HCT116 (cell line): ENCODE measurements at regions not wholly inside any gene's neighbourhood (a gene's known extent, or its start where the extent isn't known, plus 50 kb on each side); places are given as distances from the start of the nearest gene placed in this dataset.

Source experiments
- ATAC-seq: fragments of 200-7000 bp; cut with Tn5 transposase; 2 replicates; pipeline ENCODE4 v1.9.1; 2020; ENCODE audit warnings: mild to moderate bottlenecking, moderate library complexity
- BruUV-seq: library from RNA; stranded (reverse); fragments of 400-500 nt; replicated peaks from 2 replicates; lab custom pipeline; 2021; lab: Mats Ljungman, UMichigan
- CTCF ChIA-PET: fragments of 300-600 bp; sonication (Branson Sonifier 250); formaldehyde crosslinking; loops from one replicate; lab custom pipeline; 2021; ENCODE audit warnings: antibody characterized with exemption; lab: Charles Lee
- POLR2A ChIA-PET: fragments of 300-600, 350-600 bp; sonication (Branson Sonifier 250); formaldehyde crosslinking; loops from one replicate; lab custom pipeline; 2021; ENCODE audit warnings: antibody characterized with exemption; lab: Charles Lee
- RAD21 ChIA-PET, 2 experiments: fragments of 300-600 bp; sonication (Branson Sonifier 250); formaldehyde crosslinking; loops; one replicate each; lab custom pipeline; 2023; ENCODE audit warnings: low total read pairs in 2 of 2; ENCODE audit not compliant: uncharacterized antibody in 2 of 2, unreplicated experiment in 2 of 2, low non-redundant PET in 1 of 2; lab: Charles Lee
- DNase-seq: peaks from one replicate; pipeline ENCODE4 v3.0.0-alpha.2; 2010; ENCODE audit warnings: low read depth, low spot score
- H2AFZ ChIP-seq: fragments of 200-600 bp; shearing (Covaris generic), sonication (generic); 2 replicates; pipeline ENCODE4 v1.6.1; 2017; ENCODE audit warnings: low read depth, mixed run types, mixed read lengths, antibody characterized with exemption, low read length; ENCODE audit not compliant: poor library complexity, severe bottlenecking
- H3K27ac ChIP-seq: 2 replicates; pipeline ENCODE4 v1.5.1; 2012; ENCODE audit warnings: low read depth, low read length
- H3K27me3 ChIP-seq: fragments of 200-600 bp; sonication (generic); 2 replicates; pipeline ENCODE4 v1.6.1; 2016; ENCODE audit warnings: mixed run types, low read length, mixed read lengths; ENCODE audit not compliant: insufficient read depth
- H3K36me3 ChIP-seq, 2 experiments: fragments of 200-500 bp in 1 of 2; fragments of 200-600 bp in 1 of 2; sonication (Bioruptor generic) in 1 of 2; sonication (generic) in 1 of 2; 2 replicates each; pipeline versions ENCODE4 v1.5.1 to v1.6.1; 2014 to 2016; ENCODE audit warnings: low read length in 2 of 2, inconsistent platforms in 1 of 2, mixed read lengths in 1 of 2, mixed run types in 1 of 2; ENCODE audit not compliant: insufficient read depth in 2 of 2, control insufficient read depth in 1 of 2
- H3K4me1 ChIP-seq, 2 experiments: fragments of 200-600 bp in 1 of 2; sonication (generic) in 1 of 2; 2 replicates each; pipeline versions ENCODE4 v1.5.1 to v1.6.1; 2012 to 2017; ENCODE audit warnings: low read length in 2 of 2, inconsistent platforms in 1 of 2, mild to moderate bottlenecking in 1 of 2, mixed read lengths in 1 of 2, mixed run types in 1 of 2, moderate library complexity in 1 of 2; ENCODE audit not compliant: insufficient read depth in 2 of 2, control insufficient read depth in 1 of 2
- H3K4me2 ChIP-seq: fragments of 200-600 bp; sonication (generic); 2 replicates; pipeline ENCODE4 v1.6.1; 2017; ENCODE audit warnings: mixed run types, low read length, mixed read lengths
- H3K4me3 ChIP-seq, 2 experiments: fragments of 200-600 bp in 1 of 2; sonication (generic) in 1 of 2; replicated peaks in 1 of 2; 2 replicates each; pipeline ENCODE4 v1.5.1; 2011 to 2016; ENCODE audit warnings: low read length in 2 of 2, control low read depth in 1 of 2, low read depth in 1 of 2, mild to moderate bottlenecking in 1 of 2, mixed read lengths in 1 of 2, mixed run types in 1 of 2
- H3K79me2 ChIP-seq: fragments of 200-600 bp; sonication (generic); 2 replicates; pipeline ENCODE4 v1.6.1; 2017; ENCODE audit warnings: mild to moderate bottlenecking, mixed run types, low read length, moderate library complexity, mixed read lengths; ENCODE audit not compliant: insufficient read depth
- H3K9ac ChIP-seq: fragments of 200-600 bp; sonication (generic); 2 replicates; pipeline ENCODE4 v1.6.1; 2016; ENCODE audit warnings: low read length, mixed read lengths
- H3K9me2 ChIP-seq: fragments of 200-600 bp; sonication (generic), shearing (Covaris generic); 2 replicates; pipeline ENCODE4 v1.6.1; 2017; ENCODE audit warnings: mixed run types, mild to moderate bottlenecking, moderate library complexity; ENCODE audit not compliant: insufficient read depth
- H3K9me3 ChIP-seq, 2 experiments: fragments of 200-500 bp in 1 of 2; fragments of 200-600 bp in 1 of 2; sonication (Bioruptor generic) in 1 of 2; sonication (generic) in 1 of 2; 2 replicates each; pipeline ENCODE4 v1.6.1; 2014 to 2017; ENCODE audit warnings: low read length in 2 of 2, mixed read lengths in 2 of 2, inconsistent platforms in 1 of 2, low read depth in 1 of 2, mild to moderate bottlenecking in 1 of 2, mixed run types in 1 of 2, moderate library complexity in 1 of 2; ENCODE audit not compliant: control insufficient read depth in 1 of 2, insufficient read depth in 1 of 2
- H4K20me1 ChIP-seq: fragments of 200-600 bp; sonication (generic), shearing (Covaris generic); 2 replicates; pipeline ENCODE4 v1.6.1; 2017; ENCODE audit warnings: mixed run types, mild to moderate bottlenecking, moderate library complexity; ENCODE audit not compliant: insufficient read depth
- CBX3 ChIP-seq: IDR thresholded peaks from 2 replicates; pipeline ENCODE4 v1.6.1; 2012; ENCODE audit warnings: low read depth
- CEBPB ChIP-seq: IDR thresholded peaks from 2 replicates; pipeline ENCODE4 v1.6.1; 2012; ENCODE audit warnings: low read depth
- CTCF ChIP-seq, 3 experiments: fragments of 200-600 bp in 1 of 3; sonication (generic) in 1 of 3; IDR thresholded peaks in 2 of 3; conservative IDR thresholded peaks in 1 of 3; 2 replicates each; pipeline ENCODE4 v1.5.1; 2012 to 2017; ENCODE audit warnings: low read depth in 2 of 3, low read length in 2 of 3, antibody characterized with exemption in 1 of 3, borderline replicate concordance in 1 of 3, control low read depth in 1 of 3, mild to moderate bottlenecking in 1 of 3, mixed read lengths in 1 of 3, mixed run types in 1 of 3, moderate library complexity in 1 of 3; ENCODE audit not compliant: insufficient read depth in 1 of 3
- EGR1 ChIP-seq: IDR thresholded peaks from 2 replicates; pipeline ENCODE4 v1.6.1; 2012; ENCODE audit warnings: low read depth
- ELF1 ChIP-seq: IDR thresholded peaks from 2 replicates; pipeline ENCODE4 v1.6.1; 2012; ENCODE audit warnings: low read depth, borderline replicate concordance
- EZH2 ChIP-seq: fragments of 200-600 bp; sonication (generic); IDR thresholded peaks from 2 replicates; pipeline ENCODE4 v1.6.1; 2017; ENCODE audit warnings: antibody characterized with exemption, mixed run types
- EZH2phosphoT487 ChIP-seq: fragments of 200-600 bp; IDR thresholded peaks from 2 replicates; pipeline ENCODE4 v1.6.1; 2018; ENCODE audit warnings: antibody characterized with exemption, borderline replicate concordance
- JUND ChIP-seq: IDR thresholded peaks from 2 replicates; pipeline ENCODE4 v1.6.1; 2012
- MAX ChIP-seq: IDR thresholded peaks from 2 replicates; pipeline ENCODE4 v1.6.1; 2012
- POLR2A ChIP-seq: IDR thresholded peaks from 2 replicates; pipeline ENCODE4 v1.7.0; 2011; ENCODE audit warnings: borderline replicate concordance; ENCODE audit not compliant: insufficient read depth, insufficient read length; ENCODE audit errors: extremely low read depth
- REST ChIP-seq: IDR thresholded peaks from 2 replicates; pipeline ENCODE4 v1.6.1; 2012; ENCODE audit warnings: low read depth
- SIN3A ChIP-seq: IDR thresholded peaks from 2 replicates; pipeline ENCODE4 v1.6.1; 2012; ENCODE audit warnings: low read depth
- SP1 ChIP-seq: IDR thresholded peaks from 2 replicates; pipeline ENCODE4 v1.6.1; 2012; ENCODE audit warnings: low read depth
- SRF ChIP-seq: IDR thresholded peaks from 2 replicates; pipeline ENCODE4 v1.6.1; 2012; ENCODE audit warnings: low read depth
- YY1 ChIP-seq: IDR thresholded peaks from 2 replicates; pipeline ENCODE4 v1.6.1; 2011; ENCODE audit warnings: low read length, low read depth, moderate library complexity, mild to moderate bottlenecking; ENCODE audit not compliant: insufficient replicate concordance; ENCODE audit errors: extremely low read depth
- ZFX ChIP-seq: fragments of 450-650 bp; IDR thresholded peaks from 2 replicates; pipeline ENCODE4 v1.6.1; 2017
- ZNF274 ChIP-seq: fragments of 200-500 bp; sonication (Bioruptor generic); IDR thresholded peaks from 2 replicates; pipeline ENCODE4 v1.6.1; 2014; ENCODE audit warnings: mild to moderate bottlenecking, low read depth, low read length, inconsistent platforms
- intact Hi-C: fragments of 100-400 bp; cut with micrococcal nuclease; formaldehyde crosslinking; loops from 2 replicates; pipeline ENCODE4 v1.10.0; 2022
- TF ChIP-seq, protein P1 (sequence below): IDR thresholded peaks from 2 replicates; pipeline ENCODE4 v1.6.1; 2012

DNA sequence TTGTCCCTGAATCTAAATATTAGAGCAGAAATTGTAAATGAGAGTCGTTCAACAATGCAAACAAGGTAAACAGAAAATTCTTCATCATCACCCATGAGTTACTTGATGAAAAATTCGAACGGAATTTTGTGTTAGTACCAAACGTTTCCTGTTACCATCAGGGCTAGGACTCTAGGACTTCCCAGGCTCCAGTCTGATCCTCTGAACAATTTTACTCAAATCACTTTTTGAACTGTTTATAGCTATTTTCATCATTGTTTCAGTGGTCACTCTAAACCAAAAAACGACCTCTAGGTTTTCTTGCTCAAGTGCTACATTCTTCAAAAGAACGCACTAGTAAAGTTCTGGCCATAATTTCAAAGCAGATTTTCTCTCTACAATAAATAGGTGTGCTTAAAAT lies 273.3 kb downstream of the MREG start:
- DNase-seq (no peak), ATAC-seq (no peak)
- CTCF ChIA-PET, result no interaction called here
- Histone ChIP-seq H3K4me1 (no peaks in the 10 kb centered on the region), H3K9ac (no peak overlapping the region), H3K4me3 (no peak overlapping the region), H3K9me2 (peaks cover 6% of the 10 kb centered on the region), H3K9me3 (no peaks in the 10 kb centered on the region), H3K27ac (no peak overlapping the region), H3K4me2 (no peak overlapping the region), H4K20me1 (no peaks in the 10 kb centered on the region), H2AFZ (no peak overlapping the region), H3K79me2 (no peaks in the 10 kb centered on the region), H3K36me3 (no peaks in the 10 kb centered on the region), H3K27me3 (no peaks in the 10 kb centered on the region)
- intact Hi-C loops, result no loop called here
- POLR2A ChIA-PET, result no interaction called here
- TF ChIP-seq REST (no peak), CBX3 (no peak), ZNF274 (no peak), ELF1 (no peak), SRF (no peak), SP1 (no peak), YY1 (no peak), CTCF (IDR thresholded peaks at IDR 0.05 in 2 of 3, conservative IDR thresholded peaks at IDR 0.05 in 1 of 3; ENCODE audit: borderline replicate concordance in 1 of 3, insufficient read depth in 1 of 3, low read depth in 2 of 3, low read length in 2 of 3) (no peak), EGR1 (no peak), EZH2phosphoT487 (no peak), MAX (no peak), CEBPB (no peak), SIN3A (no peak), JUND (no peak), EZH2 (no peak), ZFX (no peak), POLR2A (no peak)
- TF ChIP-seq, protein P1, sequence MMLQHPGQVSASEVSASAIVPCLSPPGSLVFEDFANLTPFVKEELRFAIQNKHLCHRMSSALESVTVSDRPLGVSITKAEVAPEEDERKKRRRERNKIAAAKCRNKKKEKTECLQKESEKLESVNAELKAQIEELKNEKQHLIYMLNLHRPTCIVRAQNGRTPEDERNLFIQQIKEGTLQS, result no peak
- BruUV-seq, result no TSS peak
- RAD21 ChIA-PET, result no interaction called here
